GM19372 (cell line): ENCODE measurements at regions not wholly inside any gene's neighbourhood (a gene's known extent, or its start where the extent isn't known, plus 50 kb on each side); places are given as distances from the start of the nearest gene placed in this dataset.

Source experiments
- ATAC-seq: cut with Tn5 transposase; IDR thresholded peaks from one replicate; pipeline ENCODE4 v1.9.1; 2021; ENCODE audit warnings: mild to moderate bottlenecking, low read depth, moderate library complexity; ENCODE audit not compliant: unreplicated experiment

DNA sequence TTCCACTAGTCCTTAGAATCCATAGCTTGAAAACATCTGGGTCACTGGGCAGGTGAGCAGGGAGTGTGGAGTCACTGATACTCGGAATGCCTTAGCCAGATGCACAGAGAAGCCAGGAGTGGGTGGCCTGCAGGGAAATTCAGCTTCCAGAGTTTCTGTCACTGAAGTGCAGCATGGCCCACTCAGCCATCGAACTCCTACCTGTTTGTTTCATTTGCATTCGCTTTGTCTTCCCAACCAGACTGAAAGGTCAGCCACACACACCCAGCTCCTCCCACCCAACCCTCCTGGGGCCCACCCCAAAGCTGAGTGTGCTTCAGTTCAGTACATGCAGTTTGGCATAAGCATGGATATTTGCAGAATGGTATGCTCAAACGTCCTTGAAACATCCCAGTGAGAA is 124.5 kb upstream of the ATP10A start:
- no peak for ATAC-seq

DNA sequence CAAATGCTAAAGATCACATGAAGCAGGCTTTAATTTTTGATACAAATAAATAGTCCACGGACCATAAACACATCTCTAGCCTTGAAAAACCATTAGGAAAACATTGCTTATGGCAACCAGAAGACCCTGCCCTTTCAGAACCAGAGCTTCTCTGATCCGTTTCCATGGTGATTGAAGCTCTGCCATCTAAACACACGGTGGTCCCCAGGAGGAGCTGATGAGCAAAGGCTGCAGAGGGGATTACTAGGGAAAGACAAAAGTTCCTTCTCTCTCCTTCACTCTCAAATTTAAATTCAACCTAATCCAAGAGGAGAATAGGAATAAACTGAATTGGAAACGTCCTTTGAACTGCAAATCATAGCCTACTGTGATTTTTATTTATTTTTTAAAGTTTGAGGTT is 122.0 kb upstream of the ATP10A start:
- ATAC-seq, result no peak

DNA sequence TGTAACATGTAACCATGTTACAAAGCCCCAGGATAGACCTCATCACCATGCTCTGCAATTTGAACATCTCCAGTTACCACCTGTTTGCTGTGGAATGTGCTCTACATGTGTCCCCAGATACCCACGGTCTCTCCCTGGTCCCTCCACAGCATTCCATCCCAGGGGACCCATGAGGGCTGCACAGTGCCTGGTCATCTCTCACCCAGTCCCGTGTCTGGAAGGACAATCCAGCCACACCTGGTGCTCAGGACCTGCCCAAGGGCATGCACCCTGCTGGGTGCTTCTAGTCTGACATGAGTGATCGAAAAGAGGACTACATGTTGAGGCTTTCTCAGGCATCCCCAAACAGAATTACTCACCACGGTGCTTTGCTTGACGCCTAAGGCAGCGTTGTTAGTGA is 119.6 kb upstream of the ATP10A start:
- ATAC-seq, result no peak

DNA sequence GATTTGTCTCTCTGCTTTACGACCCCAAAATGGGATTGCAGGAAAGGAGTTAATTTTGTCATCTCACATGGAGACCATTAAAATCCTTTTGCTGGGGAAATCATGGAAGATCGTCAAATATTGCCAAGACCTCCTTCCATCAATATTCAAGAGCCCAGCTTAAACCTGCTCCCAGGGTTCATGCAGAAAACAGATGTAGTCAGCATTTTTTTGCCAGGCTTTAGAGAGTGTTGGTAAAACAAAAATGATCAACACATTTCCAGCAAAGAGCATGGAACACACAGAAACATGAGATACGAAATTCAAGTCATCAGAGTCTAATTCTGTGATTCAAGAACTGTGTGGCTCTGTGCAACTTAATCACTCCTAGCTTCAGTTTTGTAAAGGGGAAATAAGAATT is 118.0 kb upstream of the ATP10A start:
- no peak for ATAC-seq

DNA sequence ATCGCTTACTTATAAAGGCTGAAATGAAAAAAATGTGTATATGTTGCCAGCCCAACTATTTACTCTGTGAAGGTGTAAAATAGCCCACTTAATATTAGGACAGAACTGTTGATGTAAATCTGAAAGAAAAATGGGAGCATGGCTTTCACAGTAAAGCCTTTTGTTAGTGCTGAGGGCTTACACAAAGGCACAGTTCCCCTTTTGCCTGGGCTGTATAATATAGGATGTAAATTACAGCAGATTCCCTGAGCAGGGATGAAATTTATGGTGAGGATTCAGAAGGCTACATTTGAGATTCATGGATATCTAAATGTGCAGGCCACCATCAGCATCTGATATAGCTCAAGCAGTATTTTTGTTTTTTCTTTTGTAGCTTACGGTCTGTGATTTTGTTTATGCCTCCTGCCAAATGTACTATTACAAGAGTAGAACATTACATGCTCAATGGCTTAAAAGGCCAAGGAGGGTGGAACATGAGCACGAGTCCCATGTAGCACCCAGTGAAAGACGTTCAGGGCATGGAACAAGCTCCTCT is 109.1 kb upstream of the ATP10A start:
- no peak for ATAC-seq

DNA sequence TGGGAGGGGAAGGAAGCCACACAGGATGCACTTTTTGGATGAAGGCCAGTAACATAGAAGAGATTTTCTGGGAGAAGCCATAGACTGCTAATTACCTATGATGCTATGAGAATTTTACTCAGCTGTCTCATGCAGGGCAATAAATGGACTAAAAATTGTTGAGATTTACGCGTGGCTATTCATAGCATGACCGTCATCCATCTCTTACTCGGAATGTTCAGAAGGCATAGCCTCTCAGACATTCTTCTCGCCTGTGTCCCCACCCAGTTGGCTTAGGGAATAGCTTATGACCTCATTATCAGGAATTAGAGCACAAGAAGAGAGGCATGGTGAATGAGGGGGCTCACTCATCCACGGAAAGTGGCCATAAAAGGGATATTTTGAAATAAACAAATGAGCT is 107.9 kb upstream of the ATP10A start:
- ATAC-seq, result no peak

DNA sequence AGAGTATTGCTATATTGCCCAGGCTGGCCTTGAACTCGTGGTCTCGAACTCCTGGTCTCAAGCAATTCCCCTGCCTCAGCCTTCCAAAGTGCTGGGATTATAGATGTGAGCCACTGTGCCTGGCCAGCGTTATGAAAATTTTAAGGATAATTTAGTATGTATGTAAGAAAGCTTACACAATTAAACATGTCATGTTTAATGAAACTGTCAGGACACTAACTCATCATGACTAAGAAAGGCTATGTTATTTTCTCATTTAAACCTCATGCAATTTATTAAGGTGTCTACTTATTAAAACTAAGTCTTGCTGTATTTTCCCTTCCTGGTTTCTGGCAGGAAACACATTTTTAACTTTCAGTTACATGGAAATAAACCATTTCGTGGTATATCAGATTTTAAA is 106.8 kb upstream of the ATP10A start:
- no peak for ATAC-seq

DNA sequence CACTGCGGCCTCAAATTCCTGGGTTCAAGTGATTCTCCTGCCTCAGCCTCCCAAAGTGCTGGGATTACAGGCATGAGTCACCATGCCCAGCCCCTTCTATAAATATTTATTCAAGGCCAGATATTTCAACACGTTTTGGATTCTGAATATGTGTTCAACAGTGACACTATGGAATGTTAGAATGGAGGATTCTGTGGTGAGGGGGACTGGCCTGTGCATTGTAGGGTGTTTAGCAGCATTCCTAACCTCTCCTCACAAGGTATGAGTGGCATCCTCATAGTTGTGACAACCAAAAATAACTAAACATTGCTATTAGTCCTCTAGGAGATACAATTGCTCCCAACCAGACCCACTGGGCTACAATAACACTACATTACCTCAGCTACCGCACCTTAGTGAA is 104.0 kb upstream of the ATP10A start:
- no peak for ATAC-seq

DNA sequence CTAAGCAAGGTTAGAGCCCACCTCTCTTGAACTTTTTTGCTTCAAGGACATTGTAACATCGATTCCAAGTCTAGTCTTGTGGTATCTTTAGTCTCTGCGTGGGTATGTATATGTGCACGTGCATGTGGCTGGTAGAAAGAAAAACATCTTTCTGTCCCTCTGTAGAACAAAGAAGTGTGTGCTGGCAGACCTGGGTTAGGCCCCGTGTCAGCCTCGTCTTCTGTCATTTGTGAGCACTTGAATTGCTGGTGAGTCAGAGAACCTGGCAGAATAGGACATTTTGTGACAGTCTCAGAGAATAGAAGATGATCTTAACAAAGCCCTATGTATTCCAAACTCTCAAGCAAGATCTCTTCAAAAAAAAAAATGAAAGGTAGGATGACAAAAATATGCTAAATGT is 102.2 kb upstream of the ATP10A start:
- ATAC-seq, result no peak

DNA sequence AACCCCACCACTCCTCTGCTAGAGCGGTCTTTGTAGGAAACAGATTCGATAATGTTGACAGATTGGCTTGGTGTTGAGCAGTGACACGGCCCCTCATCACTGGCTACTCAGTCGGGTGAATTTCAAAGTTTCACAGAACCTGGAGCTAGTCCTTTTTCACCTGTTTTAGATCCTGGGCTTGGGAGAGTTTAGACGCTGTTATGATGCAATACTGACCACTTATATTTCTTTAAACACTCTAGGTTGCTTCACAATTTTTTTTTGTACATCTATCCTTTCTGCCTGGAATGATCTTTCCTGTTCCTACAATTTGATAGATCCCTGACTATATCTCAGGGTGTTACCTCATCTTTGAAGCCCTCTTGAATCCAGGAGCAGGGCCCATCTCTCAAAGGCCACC is 97.1 kb upstream of the ATP10A start:
- no peak for ATAC-seq

DNA sequence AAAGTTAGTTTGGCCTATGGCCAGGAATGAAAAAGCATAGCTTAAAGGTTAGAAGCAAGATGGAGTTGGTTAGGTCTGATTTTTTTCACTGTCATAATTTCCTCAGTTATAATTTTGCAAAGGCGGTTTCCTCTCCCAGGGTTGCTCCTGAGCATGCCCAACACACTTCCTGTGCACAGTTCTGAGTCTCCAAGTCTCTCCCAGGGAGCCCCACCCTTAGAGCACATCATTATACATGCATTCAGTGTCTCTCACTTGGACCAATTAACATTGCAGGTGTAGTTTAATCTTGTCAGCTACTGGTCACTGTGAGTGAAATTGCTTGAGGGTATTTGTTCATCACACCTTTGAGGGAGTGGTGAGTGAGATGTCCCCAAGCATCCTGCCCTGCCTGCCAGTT is 96.0 kb upstream of the ATP10A start:
- ATAC-seq, result no peak

DNA sequence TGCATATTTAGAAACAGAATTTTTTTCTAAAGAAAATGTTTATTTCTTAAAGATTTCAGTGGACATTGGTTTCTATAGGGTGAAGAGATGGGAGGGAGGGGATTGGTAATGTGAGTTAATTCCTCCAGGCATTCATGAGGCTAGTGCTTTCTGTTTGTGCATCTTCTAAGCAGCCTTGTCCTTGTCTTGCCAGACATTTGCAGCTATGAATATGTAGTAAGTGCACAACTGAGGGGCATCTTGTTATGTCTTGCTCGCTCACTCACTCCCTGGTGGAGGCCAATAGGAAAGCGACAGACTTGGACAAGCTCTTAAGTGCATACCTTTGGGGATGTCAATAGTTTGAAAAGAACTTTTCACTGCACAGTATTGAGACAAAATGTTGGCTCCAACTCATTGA is 92.5 kb upstream of the ATP10A start:
- no peak for ATAC-seq

DNA sequence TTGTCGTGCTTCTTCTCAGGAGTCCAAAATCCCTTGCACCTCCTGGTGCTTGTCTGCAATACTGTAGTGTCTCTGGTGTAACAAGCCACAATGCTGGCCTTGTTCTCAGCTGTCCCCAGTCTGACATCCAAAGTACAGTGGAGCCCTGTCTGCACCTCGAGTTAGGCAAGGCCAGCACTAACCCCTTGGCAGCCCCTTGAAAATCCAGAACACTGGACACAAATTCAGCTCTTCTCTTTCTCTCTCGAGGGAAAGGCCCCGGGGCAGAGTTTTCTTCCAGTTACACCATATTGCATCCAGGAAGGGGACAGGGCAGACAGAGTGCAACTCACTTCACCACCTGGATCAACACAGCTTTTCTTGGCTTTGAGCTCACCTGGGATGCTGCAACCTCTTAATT is 91.3 kb upstream of the ATP10A start:
- no peak for ATAC-seq

DNA sequence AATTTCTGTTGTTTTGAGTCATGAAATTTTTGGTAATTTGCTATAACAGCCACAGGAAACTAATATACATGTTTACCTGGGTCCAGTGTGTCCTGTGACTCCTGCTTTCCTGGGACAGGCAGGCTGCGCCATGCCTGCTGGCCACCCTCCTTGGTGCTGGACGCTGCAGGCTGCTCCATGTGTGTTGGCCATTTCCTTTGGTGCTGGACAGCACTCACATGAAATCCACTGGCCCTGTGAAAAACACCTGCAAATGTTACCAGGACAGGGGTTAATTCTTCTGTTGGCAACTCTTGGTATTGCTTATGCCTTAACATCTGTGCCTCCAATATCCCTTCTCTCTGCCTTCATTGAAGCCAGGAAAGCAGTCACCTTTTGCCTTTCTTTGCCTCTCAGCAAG is 86.9 kb upstream of the ATP10A start:
- no peak for ATAC-seq

DNA sequence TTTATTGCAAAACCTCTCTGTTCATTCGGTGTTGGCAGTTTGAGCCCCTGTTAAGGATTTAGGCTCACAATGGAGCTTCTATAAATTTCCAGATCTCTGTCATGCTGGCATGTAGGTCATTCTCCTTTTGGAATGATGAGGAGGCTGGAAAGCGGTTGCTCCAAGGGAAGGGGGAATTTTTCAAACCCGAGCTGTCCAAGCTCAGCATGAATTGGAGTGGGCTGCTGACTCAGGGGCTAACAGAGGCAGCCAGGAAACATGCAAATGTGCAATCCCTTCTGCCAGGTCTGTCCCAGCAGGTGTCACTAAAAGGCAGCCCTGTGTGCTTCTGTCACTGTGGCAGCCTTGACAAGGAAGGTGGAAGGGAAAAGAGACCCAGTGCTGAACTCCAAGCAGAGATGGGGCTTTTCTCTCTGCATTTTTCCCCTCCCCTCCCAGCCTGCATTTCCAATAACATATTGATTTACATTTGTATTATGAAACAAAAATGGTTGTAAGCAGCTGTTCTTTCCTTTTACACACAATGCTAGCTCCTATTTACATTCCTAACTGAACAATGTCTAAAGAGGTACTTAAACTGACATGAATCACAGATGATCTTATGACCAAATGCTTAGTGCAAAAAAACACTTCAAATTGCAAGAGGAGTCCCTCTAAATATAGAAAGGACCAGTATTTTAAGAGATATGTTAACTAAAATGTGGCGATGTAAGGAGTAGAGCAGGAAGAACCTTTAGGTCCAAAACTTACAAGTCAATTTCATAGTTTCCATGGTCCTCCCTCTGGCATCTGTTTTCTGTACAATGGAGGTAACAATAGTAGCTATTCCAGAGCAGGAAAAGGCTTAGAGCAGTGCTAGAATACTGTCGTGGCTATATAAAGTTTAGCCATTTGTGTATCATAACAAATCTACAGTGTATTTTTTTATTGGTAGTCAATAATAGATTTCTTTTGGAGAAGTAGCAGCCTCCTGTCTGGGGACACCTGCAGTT is 84.5 kb upstream of the ATP10A start:
- no peak for ATAC-seq

DNA sequence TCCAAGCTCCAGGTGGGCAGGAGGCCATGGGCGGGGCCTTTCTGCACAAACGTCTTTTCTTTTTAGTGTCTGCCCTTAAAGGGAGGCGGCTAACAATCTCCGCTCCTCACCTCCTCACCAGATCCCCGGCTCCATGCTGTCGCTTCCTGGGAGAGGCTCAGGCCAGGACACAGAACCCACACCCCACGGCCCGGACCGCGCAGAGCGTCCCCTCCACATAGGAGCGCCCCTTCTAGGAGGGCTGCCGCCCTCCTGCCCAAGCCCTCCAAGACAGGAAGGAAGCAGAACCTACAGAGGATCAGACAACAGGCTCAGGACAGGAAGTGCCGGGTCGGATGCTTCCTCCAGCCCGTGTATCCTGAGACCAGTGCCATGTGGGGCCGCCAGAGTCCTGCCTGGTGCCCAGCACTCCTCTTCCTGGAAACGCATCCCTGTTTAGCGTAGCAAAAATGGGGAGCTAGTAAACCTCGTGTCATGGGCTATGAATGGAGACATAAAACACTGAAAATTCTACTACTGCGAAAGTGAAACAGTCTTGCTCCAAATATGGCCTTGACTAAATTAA is 83.2 kb upstream of the ATP10A start:
- ATAC-seq, result no peak

DNA sequence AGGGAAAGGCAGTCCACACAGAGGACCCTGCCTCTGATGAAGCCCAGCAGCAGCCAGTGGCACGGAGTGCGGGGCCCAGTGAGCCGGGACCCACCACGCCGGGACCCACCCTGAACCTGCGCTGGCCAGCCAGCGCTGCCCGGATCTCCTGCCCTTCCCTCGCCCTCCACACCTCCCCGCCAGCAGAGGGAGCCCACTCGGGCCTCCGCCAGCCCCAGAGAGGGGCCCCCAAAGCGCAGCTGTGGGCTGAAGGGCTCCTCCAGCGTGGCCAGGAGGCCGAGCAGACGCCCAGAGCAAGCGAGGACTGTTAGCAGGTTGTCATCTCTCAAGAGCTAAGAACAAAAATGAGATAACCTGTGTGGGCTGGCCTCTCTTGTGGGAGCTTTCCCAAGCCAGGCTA is 81.3 kb upstream of the ATP10A start:
- no peak for ATAC-seq

DNA sequence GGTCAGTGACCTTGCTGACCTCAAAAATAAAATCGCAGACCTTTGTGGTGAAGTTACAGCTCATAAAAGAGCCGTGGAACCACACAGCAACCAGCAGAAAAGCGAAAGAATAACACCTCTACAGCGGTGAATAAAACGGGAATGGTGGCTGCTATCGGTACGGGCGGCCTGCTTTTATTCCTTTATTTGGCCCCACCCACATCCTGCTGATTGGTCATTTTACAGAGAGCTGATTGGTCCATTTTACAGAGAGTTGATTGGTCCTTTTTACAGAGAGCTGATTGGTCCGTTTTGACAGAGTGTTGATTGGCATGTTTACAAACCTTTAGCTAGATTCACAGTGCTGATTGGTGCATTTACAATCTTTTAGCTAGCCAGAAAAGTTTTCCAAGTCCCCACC is 80.7 kb upstream of the ATP10A start:
- ATAC-seq, result no peak

DNA sequence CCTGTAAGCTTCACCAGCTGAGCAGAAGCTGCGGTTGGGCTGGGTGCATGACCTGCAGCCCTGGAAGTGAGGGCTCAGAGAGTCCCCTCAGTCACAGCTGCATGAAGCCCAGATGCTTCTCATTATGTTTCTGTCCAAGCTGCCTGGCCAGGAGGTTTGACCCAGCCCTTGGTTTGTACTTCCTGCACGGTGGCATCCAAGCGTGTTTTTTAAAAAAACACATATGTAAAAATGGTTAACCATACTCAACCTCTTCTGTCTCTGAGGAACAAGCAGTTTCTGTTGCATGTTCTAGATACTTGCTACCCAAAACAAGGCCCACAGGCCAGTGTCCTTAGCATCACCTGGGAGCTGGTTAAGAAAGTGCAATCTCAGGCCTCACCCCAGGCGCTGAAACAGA is 76.0 kb upstream of the ATP10A start:
- ATAC-seq, result peak; percentile 85

DNA sequence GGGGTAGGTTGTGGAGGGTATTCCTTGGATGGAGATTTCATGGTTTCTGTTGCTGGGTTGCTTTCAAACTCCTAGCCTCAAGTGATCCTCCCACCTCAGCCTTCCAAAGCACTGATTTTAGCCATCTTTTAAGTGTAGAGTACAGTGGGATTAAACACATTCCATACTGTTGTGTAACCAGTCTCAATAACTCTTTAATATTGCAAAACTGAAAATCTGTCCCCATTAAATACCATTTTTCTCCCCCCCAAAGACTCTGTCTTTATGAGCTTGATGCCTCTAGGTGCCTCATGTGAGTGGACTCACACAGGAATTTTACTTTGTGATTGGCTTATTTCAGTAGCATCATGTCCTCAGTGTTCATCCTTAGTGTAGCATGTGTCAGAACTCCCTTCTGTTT is 74.7 kb upstream of the ATP10A start:
- no peak for ATAC-seq

DNA sequence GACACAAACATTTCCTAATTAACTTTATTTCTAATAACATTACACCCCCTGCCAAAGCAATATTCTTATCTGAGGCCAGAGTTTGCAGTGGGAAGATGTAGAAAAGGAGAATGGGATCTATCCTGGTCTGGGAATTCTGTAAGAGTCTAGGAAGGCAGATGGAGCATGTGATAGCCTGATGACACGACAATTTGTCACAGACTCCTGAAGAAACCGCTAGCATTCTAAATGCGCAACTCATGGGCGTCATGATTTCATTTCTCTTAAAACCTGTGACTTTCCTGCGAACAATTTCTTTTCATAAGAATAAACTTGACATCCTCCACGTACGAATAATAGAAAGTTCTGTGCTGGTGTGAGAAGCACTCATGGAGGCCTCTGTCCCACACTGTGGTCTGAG is 72.9 kb upstream of the ATP10A start:
- no peak for ATAC-seq
